ENCODE measurements at regions not wholly inside any gene's neighbourhood (a gene's known extent, or its start where the extent isn't known, plus 50 kb on each side); places are given as distances from the start of the nearest gene placed in this dataset.

GRCh38 chr14:50008562-50008961 is 107.8 kb downstream of the VCPKMT start:
- no CpG with 5 or more reads among the region's 2 CpGs for WGBS (ENCODE audit: insufficient coverage)
- H3K27ac Mint-ChIP-seq = peak overlapping the region; percentile 83
- H3K27ac ChIP-seq (ENCODE audit: low read length in 2 of 2) = peak overlapping the region; percentile 35 to 80
- no peaks in the 10 kb centered on the region for H3K9me3 ChIP-seq (ENCODE audit: control extremely low read depth in 1 of 3, control insufficient read depth in 2 of 3, insufficient read depth in 1 of 3, low read length in 2 of 3)
- peak overlapping the region in 2 of 5 experiments; percentile 21 to 23 for H3K4me3 ChIP-seq (ENCODE audit: control extremely low read depth in 1 of 5, extremely low read depth in 1 of 5, insufficient read depth in 1 of 5, low read depth in 2 of 5, low read length in 4 of 5)
- no peaks in the 10 kb centered on the region for H3K79me2 ChIP-seq (ENCODE audit: control insufficient read depth, insufficient read depth, low read length)
- peak overlapping the region; percentile 53 for H3K4me3 Mint-ChIP-seq
- H3K9ac ChIP-seq (ENCODE audit: low read length) = peak overlapping the region; percentile 14
- ChIA-PET CTCF (interaction anchor here (1.0 to 5.9 kb wide), 9 partner anchors 33 to 154 kb away, joined by 3 to 40 read pairs (median 4); no protein-coding TSS in a partner anchor), POLR2A (interaction anchor here (0.6 to 1.3 kb wide), 8 partner anchors 14 to 146 kb away, joined by 3 to 6 read pairs (median 3); no protein-coding TSS in a partner anchor)
- no peak overlapping the region for H2AFZ ChIP-seq (ENCODE audit: insufficient read depth, low read depth, low read length, poor library complexity, severe bottlenecking)
- TF ChIP-seq CTCF (IDR thresholded peaks at IDR 0.05) (no peak), EZH2 (IDR thresholded peaks at IDR 0.05; ENCODE audit: borderline replicate concordance, insufficient read depth, low read depth, low read length, poor library complexity, severe bottlenecking) (no peak)
- H4K20me1 ChIP-seq (ENCODE audit: control insufficient read depth, insufficient read depth, low read length, poor library complexity, severe bottlenecking) = no peaks in the 10 kb centered on the region
- peak; percentile 66 for DNase-seq
- H3K36me3 ChIP-seq (replicated peaks in 1 of 2; ENCODE audit: control extremely low read depth in 1 of 2, control insufficient read depth in 1 of 2, extremely low read depth in 1 of 2, insufficient read depth in 2 of 2, low read length in 1 of 2) = peaks cover 0 to 7% of the 10 kb centered on the region in 2 experiments
- H3K4me1 Mint-ChIP-seq = peaks cover 64% of the 10 kb centered on the region
- intact Hi-C loops (cut with micrococcal nuclease) = loop anchor here (1.0 kb wide), 1 partner anchor 32 kb away; no protein-coding TSS in a partner anchor
- no peaks in the 10 kb centered on the region for H3K27me3 ChIP-seq (replicated peaks in 1 of 4; ENCODE audit: control extremely low read depth in 1 of 4, control insufficient read depth in 3 of 4, insufficient read depth in 4 of 4, low read length in 3 of 4)
- no peaks in the 10 kb centered on the region for H3K27me3 Mint-ChIP-seq
- H3K4me2 ChIP-seq (replicated peaks; ENCODE audit: low read depth, low read length, poor library complexity, severe bottlenecking) = peak overlapping the region; percentile 62
- H3K9me3 Mint-ChIP-seq (ENCODE audit: insufficient read depth) = no peaks in the 10 kb centered on the region
- ATAC-seq (ENCODE audit: low read depth) = peak; percentile 74
- peaks cover 42 to 51% of the 10 kb centered on the region in 2 donors for H3K4me1 ChIP-seq (ENCODE audit: control insufficient read depth in 2 of 2, insufficient read depth in 2 of 2, low read length in 2 of 2)

- Mint-ChIP-seq H3K27ac (peak overlapping the region; percentile 83), H3K4me1 (peaks cover 62% of the 10 kb centered on the region), H3K27me3 (no peaks in the 10 kb centered on the region), H3K9me3 (ENCODE audit: insufficient read depth) (no peaks in the 10 kb centered on the region), H3K4me3 (peak overlapping the region; percentile 53)
- WGBS (ENCODE audit: insufficient coverage) = 96% methylated on average over 4 of the region's 8 CpGs
- ATAC-seq (ENCODE audit: low read depth) (peak; percentile 9), DNase-seq (no peak)
- peaks cover 0 to 7% of the 10 kb centered on the region in 2 experiments for H3K36me3 ChIP-seq (replicated peaks in 1 of 2; ENCODE audit: control extremely low read depth in 1 of 2, control insufficient read depth in 1 of 2, extremely low read depth in 1 of 2, insufficient read depth in 2 of 2, low read length in 1 of 2)
- no peaks in the 10 kb centered on the region for H3K79me2 ChIP-seq (ENCODE audit: control insufficient read depth, insufficient read depth, low read length)
- H4K20me1 ChIP-seq (ENCODE audit: control insufficient read depth, insufficient read depth, low read length, poor library complexity, severe bottlenecking) = no peaks in the 10 kb centered on the region
- H2AFZ ChIP-seq (ENCODE audit: insufficient read depth, low read depth, low read length, poor library complexity, severe bottlenecking) = no peak overlapping the region
- H3K4me2 ChIP-seq (replicated peaks; ENCODE audit: low read depth, low read length, poor library complexity, severe bottlenecking) = peak overlapping the region; percentile 62
- intact Hi-C loops (cut with micrococcal nuclease) = loop anchor here (1.0 kb wide), 1 partner anchor 31 kb away; no protein-coding TSS in a partner anchor
- H3K27me3 ChIP-seq (replicated peaks in 1 of 4; ENCODE audit: control extremely low read depth in 1 of 4, control insufficient read depth in 3 of 4, insufficient read depth in 4 of 4, low read length in 3 of 4) = no peaks in the 10 kb centered on the region
- TF ChIP-seq CTCF (IDR thresholded peaks at IDR 0.05) = no peak
- no peak for TF ChIP-seq EZH2 (IDR thresholded peaks at IDR 0.05; ENCODE audit: borderline replicate concordance, insufficient read depth, low read depth, low read length, poor library complexity, severe bottlenecking)
- peak overlapping the region in 2 of 5 experiments; percentile 21 to 23 for H3K4me3 ChIP-seq (ENCODE audit: control extremely low read depth in 1 of 5, extremely low read depth in 1 of 5, insufficient read depth in 1 of 5, low read depth in 2 of 5, low read length in 4 of 5)
- peak overlapping the region; percentile 14 for H3K9ac ChIP-seq (ENCODE audit: low read length)
- no peaks in the 10 kb centered on the region for H3K9me3 ChIP-seq (ENCODE audit: control extremely low read depth in 1 of 3, control insufficient read depth in 2 of 3, insufficient read depth in 1 of 3, low read length in 2 of 3)
- CTCF ChIA-PET = interaction anchor here (0.8 to 5.9 kb wide), 10 partner anchors 32 to 155 kb away, joined by 3 to 40 read pairs (median 4); no protein-coding TSS in a partner anchor
- peak overlapping the region; percentile 35 to 80 for H3K27ac ChIP-seq (ENCODE audit: low read length in 2 of 2)
- H3K4me1 ChIP-seq (ENCODE audit: control insufficient read depth in 2 of 2, insufficient read depth in 2 of 2, low read length in 2 of 2) = peaks cover 38 to 47% of the 10 kb centered on the region in 2 donors
- POLR2A ChIA-PET = interaction anchor here (0.5 to 0.7 kb wide), 6 partner anchors 10 to 141 kb away, joined by 3 to 4 read pairs (median 3); no protein-coding TSS in a partner anchor
Observed at GRCh38 chr14:50008974-50009373, 107.4 kb downstream of the VCPKMT start.
